Mammary epithelial cell (primary cell): ENCODE measurements at regions not wholly inside any gene's neighbourhood (a gene's known extent, or its start where the extent isn't known, plus 50 kb on each side); places are given as distances from the start of the nearest gene placed in this dataset.

Source experiments
- CTCF ChIP-seq, 2 donors: IDR thresholded peaks in 1 of 2; conservative IDR thresholded peaks in 1 of 2; 2 replicates each; pipeline ENCODE4 v1.5.1; 2011 to 2012; ENCODE audit warnings: inconsistent platforms in 2 of 2, low read length in 2 of 2, mild to moderate bottlenecking in 2 of 2, control low read depth in 1 of 2, low read depth in 1 of 2; ENCODE audit not compliant: insufficient read depth in 1 of 2; ENCODE audit errors: extremely low read depth in 1 of 2
- EZH2 ChIP-seq: IDR thresholded peaks from 2 replicates; pipeline ENCODE4 v1.6.1; 2012; ENCODE audit warnings: low read length, inconsistent platforms, borderline replicate concordance

GRCh38 chr2:210863283-210863682 is 306.9 kb downstream of the CPS1 start:
- TF ChIP-seq EZH2 (no peak), CTCF (conservative IDR thresholded peaks at IDR 0.05 in 1 of 2, IDR thresholded peaks at IDR 0.05 in 1 of 2; ENCODE audit: extremely low read depth in 1 of 2, insufficient read depth in 1 of 2, low read depth in 1 of 2, low read length in 2 of 2) (no peak)
